A549 (cell line): ENCODE measurements at regions not wholly inside any gene's neighbourhood (a gene's known extent, or its start where the extent isn't known, plus 50 kb on each side); places are given as distances from the start of the nearest gene placed in this dataset.

Experiments used
- ATAC-seq, 2 experiments: fragments of 200-7000 bp in 1 of 2; fragments of >200 bp in 1 of 2; cut with Nextera tagmentation in 1 of 2; cut with Tn5 transposase in 1 of 2; 3 replicates each; pipeline versions ENCODE4 v1.8.0 to v1.9.1; 2018 to 2020; ENCODE audit warnings: mild to moderate bottlenecking in 1 of 2, moderate library complexity in 1 of 2
- CTCF ChIA-PET: fragments of 300-600 bp; sonication (Branson Sonifier 250); formaldehyde crosslinking; extraction: SDS; loops from one replicate; lab custom pipeline; 2021; ENCODE audit warnings: antibody characterized with exemption, inconsistent platforms; lab: Yijun Ruan, JAX
- POLR2A ChIA-PET: fragments of 350-600 bp; formaldehyde crosslinking; extraction: SDS; loops from one replicate; lab custom pipeline; 2021; ENCODE audit warnings: antibody characterized with exemption, inconsistent platforms; lab: Yijun Ruan, JAX
- DNase-seq, 2 experiments: peaks; one replicate each; pipeline versions ENCODE4 v3.0.0 to v3.0.0-alpha.2; 2011 to 2016; ENCODE audit warnings: low read depth in 1 of 2, low spot score in 1 of 2
- FAIRE-seq: peaks from 2 replicates; lab custom pipeline; 2011; peaks lifted over from hg19 to GRCh38; lab: Jason Lieb, UNC
- H3K27ac ChIP-seq, 2 experiments: fragments of >200 bp; sonication (Bioruptor Twin); formaldehyde crosslinking; 3 replicates each; pipeline ENCODE4 v1.5.1; 2016 to 2017
- H3K4me1 ChIP-seq: fragments of >200 bp; sonication (Bioruptor Twin); formaldehyde crosslinking; 3 replicates; pipeline ENCODE4 v1.6.1; 2016
- H3K4me2 ChIP-seq: fragments of >200 bp; sonication (Bioruptor Twin); formaldehyde crosslinking; 3 replicates; pipeline ENCODE4 v1.6.1; 2016
- H3K4me3 ChIP-seq: fragments of >200 bp; sonication (Bioruptor Twin); formaldehyde crosslinking; 3 replicates; pipeline ENCODE4 v1.5.1; 2016
- H3K9me3 ChIP-seq: fragments of >200 bp; sonication (Bioruptor Twin); formaldehyde crosslinking; 3 replicates; pipeline ENCODE4 v1.6.1; 2016
- BCL3 ChIP-seq: fragments of >200 bp; sonication (Bioruptor Twin); formaldehyde crosslinking; IDR thresholded peaks from 3 replicates; pipeline ENCODE4 v1.6.1; 2016
- CBX2 ChIP-seq: fragments of 200-600 bp; sonication (generic); IDR thresholded peaks from 2 replicates; pipeline ENCODE4 v1.6.1; 2016; ENCODE audit warnings: low read depth, mild to moderate bottlenecking, borderline replicate concordance
- CEBPB ChIP-seq, 2 experiments: fragments of >200 bp in 1 of 2; sonication (Bioruptor Twin) in 1 of 2; formaldehyde crosslinking in 1 of 2; IDR thresholded peaks; 2 replicates each; pipeline ENCODE4 v1.6.1; 2012 to 2016
- CTCF ChIP-seq: fragments of >200 bp; sonication (Bioruptor Twin); formaldehyde crosslinking; IDR thresholded peaks from 3 replicates; pipeline ENCODE4 v1.5.1; 2016
- EHMT2 ChIP-seq: fragments of 200-600 bp; sonication (generic); IDR thresholded peaks from 2 replicates; pipeline ENCODE4 v1.6.1; 2016; ENCODE audit warnings: antibody characterized with exemption, low read depth, mild to moderate bottlenecking, moderate library complexity
- ELK1 ChIP-seq: fragments of 150-350 bp; IDR thresholded peaks from 2 replicates; pipeline ENCODE4 v1.6.1; 2014; ENCODE audit warnings: low read depth, mild to moderate bottlenecking, low read length
- EP300 ChIP-seq, 2 experiments: fragments of >200 bp; sonication (Bioruptor Twin); formaldehyde crosslinking; IDR thresholded peaks; 2 replicates in 1 of 2; 3 replicates in 1 of 2; pipeline ENCODE4 v1.6.1; 2016 to 2017
- ESRRA ChIP-seq: fragments of 150-350 bp; IDR thresholded peaks from 2 replicates; pipeline ENCODE4 v1.6.1; 2014; ENCODE audit warnings: mild to moderate bottlenecking, low read length, borderline replicate concordance
- FOSB ChIP-seq: fragments of 250-450 bp; sonication (Bioruptor Pico); IDR thresholded peaks from 2 replicates; pipeline ENCODE4 v1.5.0; 2020; ENCODE audit warnings: mild to moderate bottlenecking, moderate library complexity
- FOXS1 ChIP-seq: fragments of 250-450 bp; sonication (Bioruptor Pico); IDR thresholded peaks from 2 replicates; pipeline ENCODE4 v1.5.0; 2020; ENCODE audit warnings: mild to moderate bottlenecking, moderate library complexity
- GATA3 ChIP-seq: IDR thresholded peaks from 2 replicates; pipeline ENCODE4 v1.6.1; 2012; ENCODE audit warnings: borderline replicate concordance
- KDM1A ChIP-seq: fragments of 200-600 bp; sonication (generic); IDR thresholded peaks from 2 replicates; pipeline ENCODE4 v1.6.1; 2016; ENCODE audit warnings: low read depth, mild to moderate bottlenecking
- RAD21 ChIP-seq, 2 experiments: fragments of >200 bp in 1 of 2; sonication (Bioruptor Twin) in 1 of 2; formaldehyde crosslinking in 1 of 2; IDR thresholded peaks in 1 of 2; conservative IDR thresholded peaks in 1 of 2; 2 replicates in 1 of 2; 3 replicates in 1 of 2; pipeline ENCODE4 v1.6.1; 2012 to 2018; ENCODE audit warnings: inconsistent platforms in 1 of 2
- RARB ChIP-seq: fragments of 250-450 bp; sonication (Bioruptor Pico); IDR thresholded peaks from 2 replicates; pipeline ENCODE4 v1.8.0; 2021; ENCODE audit warnings: mild to moderate bottlenecking, moderate library complexity
- REST ChIP-seq: fragments of 200-600 bp; sonication (generic); IDR thresholded peaks from 2 replicates; pipeline ENCODE4 v1.6.1; 2016; ENCODE audit warnings: antibody characterized with exemption, mild to moderate bottlenecking, moderate library complexity
- SMC3 ChIP-seq: fragments of >200 bp; sonication (Bioruptor Twin); formaldehyde crosslinking; IDR thresholded peaks from 3 replicates; pipeline ENCODE4 v1.6.1; 2018; ENCODE audit warnings: inconsistent platforms
- SREBF2 ChIP-seq: fragments of 450-650 bp; IDR thresholded peaks from 2 replicates; pipeline ENCODE4 v1.6.1; 2014; ENCODE audit warnings: mild to moderate bottlenecking, moderate library complexity
- TFCP2L1 ChIP-seq: fragments of 250-450 bp; sonication (Bioruptor Pico); IDR thresholded peaks from 2 replicates; pipeline ENCODE4 v1.5.0; 2021; ENCODE audit warnings: mild to moderate bottlenecking
- ZNF302 ChIP-seq: fragments of 250-450 bp; sonication (Bioruptor Pico); IDR thresholded peaks from 2 replicates; pipeline ENCODE4 v1.9.0; 2021; ENCODE audit warnings: inconsistent platforms, mild to moderate bottlenecking, moderate library complexity
- WGBS: methylation state at CpG from one replicate; pipeline ENCODE4 v1.1.6; 2017; ENCODE audit errors: missing lambda C conversion rate; 5-methylcytosine and 5-hydroxymethylcytosine counted together

- ChIA-PET POLR2A (no interaction called here), CTCF (no interaction called here)
- Histone ChIP-seq H3K9me3 (no peaks in the 10 kb centered on the region), H3K27ac (peak overlapping the region; percentile 64 to 84; a peak in 5 of 6 replicates), H3K4me2 (no peak overlapping the region), H3K4me1 (peaks cover 41% of the 10 kb centered on the region), H3K4me3 (no peak overlapping the region)
- no peak for TF ChIP-seq EHMT2
- no peak for TF ChIP-seq ELK1
- no peak for TF ChIP-seq REST
- TF ChIP-seq FOSB: no peak
- TF ChIP-seq CBX2: no peak
- TF ChIP-seq ZNF302 (CRISPR knock-in tag): no peak
- TF ChIP-seq ESRRA: no peak
- TF ChIP-seq CEBPB (IDR thresholded peaks at IDR 0.05): no peak
- no peak for TF ChIP-seq CTCF
- no peak for TF ChIP-seq SMC3
- TF ChIP-seq BCL3: no peak
- no peak for TF ChIP-seq FOXS1 (CRISPR knock-in tag)
- TF ChIP-seq KDM1A: no peak
- TF ChIP-seq TFCP2L1 (CRISPR knock-in tag): no peak
- TF ChIP-seq EP300 (IDR thresholded peaks at IDR 0.05): no peak
- no peak for TF ChIP-seq RARB (CRISPR knock-in tag)
- TF ChIP-seq RAD21 (conservative IDR thresholded peaks at IDR 0.05 in 1 of 2, IDR thresholded peaks at IDR 0.05 in 1 of 2): no peak
- no peak for TF ChIP-seq GATA3
- TF ChIP-seq SREBF2: no peak
- DNase-seq: no peak
- no peak for ATAC-seq
- WGBS: 95% methylated on average over 45 of the region's 47 CpGs
- no peak for FAIRE-seq
These were observed 99.4 kb upstream of the TMEM106B start for GRCh38 chr7:12111422-12112405.
